HL-60 (cell line): ENCODE measurements at regions not wholly inside any gene's neighbourhood (a gene's known extent, or its start where the extent isn't known, plus 50 kb on each side); places are given as distances from the start of the nearest gene placed in this dataset.

Experiments used
- DNase-seq, 2 experiments: peaks; one replicate each; pipeline ENCODE4 v3.0.0-alpha.2; 2010 to 2020; ENCODE audit warnings: low read depth in 1 of 2, low spot score in 1 of 2
- H3K27ac ChIP-seq: fragments of 250-450 bp; sonication (Bioruptor Pico); replicated peaks from 2 replicates; pipeline ENCODE4 v1.5.1; 2020; ENCODE audit warnings: mild to moderate bottlenecking, moderate library complexity
- H3K27me3 ChIP-seq: fragments of 250-450 bp; sonication (Bioruptor Pico); 2 replicates; pipeline ENCODE4 v1.5.1; 2021; ENCODE audit warnings: mild to moderate bottlenecking, moderate library complexity; ENCODE audit not compliant: insufficient read depth, poor library complexity, severe bottlenecking
- H3K4me3 ChIP-seq: replicated peaks from 2 replicates; pipeline ENCODE4 v1.5.1; 2011; ENCODE audit warnings: mild to moderate bottlenecking, control low read depth, low read length; ENCODE audit not compliant: insufficient read depth
- GABPA ChIP-seq: IDR thresholded peaks from 2 replicates; pipeline ENCODE4 v1.6.1; 2012; ENCODE audit warnings: low read depth
- POLR2AphosphoS5 ChIP-seq: IDR thresholded peaks from 2 replicates; pipeline ENCODE4 v1.6.1; 2012; ENCODE audit warnings: low read depth
- REST ChIP-seq: IDR thresholded peaks from 2 replicates; pipeline ENCODE4 v1.6.1; 2012; ENCODE audit warnings: low read depth; ENCODE audit not compliant: insufficient replicate concordance
- SPI1 ChIP-seq: IDR thresholded peaks from 2 replicates; pipeline ENCODE4 v1.6.1; 2012; ENCODE audit warnings: low read depth, mild to moderate bottlenecking, borderline replicate concordance
- TF ChIP-seq, protein P1 (sequence below): IDR thresholded peaks from one replicate; pipeline ENCODE4 v1.5.1; 2011; ENCODE audit warnings: low read length, control low read depth, inconsistent platforms; ENCODE audit not compliant: insufficient read depth

DNA sequence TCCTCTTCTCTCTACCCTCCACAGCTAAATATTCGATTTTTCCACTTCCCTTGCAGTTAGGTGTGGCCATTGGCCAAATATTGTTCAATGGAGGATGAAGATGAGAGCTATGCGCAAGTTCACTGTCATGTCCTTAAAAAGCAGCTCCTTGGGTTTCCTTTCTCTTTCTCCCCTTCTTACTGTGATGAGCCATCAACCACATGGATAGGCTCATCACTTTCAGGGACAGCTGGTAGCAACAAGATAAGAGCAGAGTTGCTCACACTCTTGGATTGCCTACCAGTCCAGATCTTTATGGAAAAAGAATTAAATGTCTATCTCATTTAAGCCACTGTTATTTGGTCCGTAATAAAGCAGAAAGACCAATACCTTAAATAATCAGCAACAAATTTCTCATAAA is 377.0 kb downstream of the DDX10 start:
- no peaks in the 10 kb centered on the region for H3K27me3 ChIP-seq
- no peak for TF ChIP-seq GABPA
- no peak for TF ChIP-seq REST
- TF ChIP-seq POLR2AphosphoS5: no peak
- TF ChIP-seq, protein P1, sequence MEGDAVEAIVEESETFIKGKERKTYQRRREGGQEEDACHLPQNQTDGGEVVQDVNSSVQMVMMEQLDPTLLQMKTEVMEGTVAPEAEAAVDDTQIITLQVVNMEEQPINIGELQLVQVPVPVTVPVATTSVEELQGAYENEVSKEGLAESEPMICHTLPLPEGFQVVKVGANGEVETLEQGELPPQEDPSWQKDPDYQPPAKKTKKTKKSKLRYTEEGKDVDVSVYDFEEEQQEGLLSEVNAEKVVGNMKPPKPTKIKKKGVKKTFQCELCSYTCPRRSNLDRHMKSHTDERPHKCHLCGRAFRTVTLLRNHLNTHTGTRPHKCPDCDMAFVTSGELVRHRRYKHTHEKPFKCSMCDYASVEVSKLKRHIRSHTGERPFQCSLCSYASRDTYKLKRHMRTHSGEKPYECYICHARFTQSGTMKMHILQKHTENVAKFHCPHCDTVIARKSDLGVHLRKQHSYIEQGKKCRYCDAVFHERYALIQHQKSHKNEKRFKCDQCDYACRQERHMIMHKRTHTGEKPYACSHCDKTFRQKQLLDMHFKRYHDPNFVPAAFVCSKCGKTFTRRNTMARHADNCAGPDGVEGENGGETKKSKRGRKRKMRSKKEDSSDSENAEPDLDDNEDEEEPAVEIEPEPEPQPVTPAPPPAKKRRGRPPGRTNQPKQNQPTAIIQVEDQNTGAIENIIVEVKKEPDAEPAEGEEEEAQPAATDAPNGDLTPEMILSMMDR: no peak
- H3K4me3 ChIP-seq: no peak overlapping the region
- DNase-seq: no peak
- no peak overlapping the region for H3K27ac ChIP-seq

DNA sequence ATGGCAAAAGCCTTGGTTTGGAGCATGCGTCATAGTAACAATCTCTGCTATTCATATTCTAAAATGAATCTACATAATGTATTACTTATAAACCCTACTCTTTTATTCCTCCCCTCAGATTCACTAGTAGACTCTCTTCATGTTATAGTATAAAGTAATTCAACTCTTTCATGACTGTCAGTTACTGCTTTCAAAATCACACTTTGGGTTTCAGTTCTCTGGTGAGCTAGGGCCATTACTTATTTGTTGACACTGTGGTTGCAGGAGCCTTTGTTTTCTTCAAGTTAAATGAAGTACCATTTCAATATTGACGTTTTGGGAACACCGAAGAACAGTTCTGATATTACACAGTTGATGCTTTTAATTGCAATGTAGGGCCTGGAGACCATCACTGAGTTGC is 378.4 kb downstream of the DDX10 start:
- DNase-seq: no peak
- H3K27ac ChIP-seq: no peak overlapping the region
- H3K4me3 ChIP-seq: no peak overlapping the region
- TF ChIP-seq, protein P1: no peak
- TF ChIP-seq REST: no peak
- no peak for TF ChIP-seq POLR2AphosphoS5
- TF ChIP-seq SPI1: no peak
- TF ChIP-seq GABPA: no peak
- no peaks in the 10 kb centered on the region for H3K27me3 ChIP-seq

GRCh38 chr11:109046284-109046992 is 375.6 kb upstream of the C11orf87 start:
- no peak overlapping the region for H3K4me3 ChIP-seq
- H3K27me3 ChIP-seq: no peaks in the 10 kb centered on the region
- no peak for DNase-seq
- no peak for TF ChIP-seq SPI1
- no peak for TF ChIP-seq REST
- TF ChIP-seq, protein P1: no peak
- TF ChIP-seq POLR2AphosphoS5: no peak
- no peak for TF ChIP-seq GABPA
- H3K27ac ChIP-seq: no peak overlapping the region
